ENCODE measurements at regions not wholly inside any gene's neighbourhood (a gene's known extent, or its start where the extent isn't known, plus 50 kb on each side); places are given as distances from the start of the nearest gene placed in this dataset.
A peak's percentile ranks its signal among the peaks of the same experiment; 100 is the strongest.

DNA sequence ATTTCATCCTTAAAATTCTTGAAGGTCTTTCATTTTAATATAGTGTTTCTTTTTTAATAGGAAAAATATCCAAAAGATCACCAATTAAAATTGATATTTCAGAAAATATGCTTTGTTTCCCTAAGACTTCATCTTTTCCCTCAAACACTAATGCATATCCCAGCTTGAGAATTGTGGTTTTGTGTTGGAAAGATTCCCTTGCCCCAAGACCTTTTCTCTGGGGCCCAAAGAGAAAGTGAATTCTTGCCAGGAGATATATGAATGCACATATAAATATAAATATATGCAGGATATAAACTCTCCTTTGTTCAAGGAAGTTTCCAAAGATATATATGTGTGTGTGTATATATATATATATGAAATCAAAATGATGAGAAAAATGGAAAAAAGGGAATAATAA, 241.2 kb downstream of the FAM76B start:
- H3K36me3 Mint-ChIP-seq (ENCODE audit: low read depth): no peaks in the 10 kb centered on the region
- H3K27ac Mint-ChIP-seq: no peak overlapping the region
- no peaks in the 10 kb centered on the region for H3K27me3 Mint-ChIP-seq
- no peak overlapping the region for H3K4me3 Mint-ChIP-seq
- H3K9me3 Mint-ChIP-seq: no peaks in the 10 kb centered on the region
- H3K4me1 Mint-ChIP-seq: no peaks in the 10 kb centered on the region
- ATAC-seq (replicated peaks): no peak

DNA sequence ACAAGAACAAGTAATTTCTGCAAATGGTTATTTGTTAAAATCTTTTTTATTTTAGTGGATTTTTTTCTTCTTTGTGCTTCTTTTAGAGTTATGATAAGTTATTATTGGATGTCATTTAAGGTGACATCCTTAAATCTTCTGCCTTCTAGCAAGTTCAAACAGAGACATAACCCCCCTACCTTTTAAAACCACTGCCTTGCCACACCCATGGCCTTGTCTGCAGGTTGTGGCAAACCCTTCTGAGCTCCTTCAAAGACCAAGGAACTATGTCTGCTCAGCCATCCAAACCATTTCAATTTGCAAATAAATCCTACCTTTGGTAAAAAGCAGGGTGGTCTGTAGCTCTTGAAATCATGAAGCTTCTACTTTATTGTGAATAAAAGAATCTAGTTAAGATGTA, 241.6 kb downstream of the FAM76B start:
- Mint-ChIP-seq H3K9me3 (no peaks in the 10 kb centered on the region), H3K4me1 (no peaks in the 10 kb centered on the region), H3K27ac (no peak overlapping the region), H3K36me3 (ENCODE audit: low read depth) (no peaks in the 10 kb centered on the region), H3K4me3 (no peak overlapping the region), H3K27me3 (no peaks in the 10 kb centered on the region)
- ATAC-seq (replicated peaks): no peak

DNA sequence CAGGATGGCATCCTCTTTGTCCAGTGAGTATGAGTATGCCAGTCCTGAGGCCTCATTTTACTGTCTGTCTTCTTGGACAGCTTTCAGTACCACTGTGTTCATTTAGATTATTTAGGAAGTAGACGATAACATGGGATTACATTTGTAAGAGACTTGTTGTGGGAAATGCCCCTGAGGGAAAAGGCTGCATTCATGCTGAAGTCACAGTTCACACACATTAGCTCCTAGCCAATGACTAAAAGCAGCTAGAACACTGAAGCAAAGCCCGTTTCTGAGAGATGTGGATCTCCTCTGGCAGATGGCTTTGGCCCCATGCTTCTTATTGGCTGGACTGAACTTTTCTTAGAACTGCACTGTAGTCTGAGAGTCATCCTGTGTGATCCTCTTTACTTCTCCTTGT, 242.4 kb downstream of the FAM76B start:
- Mint-ChIP-seq H3K27me3 (no peaks in the 10 kb centered on the region), H3K4me1 (no peaks in the 10 kb centered on the region), H3K4me3 (no peak overlapping the region), H3K9me3 (no peaks in the 10 kb centered on the region), H3K36me3 (ENCODE audit: low read depth) (no peaks in the 10 kb centered on the region), H3K27ac (no peak overlapping the region)
- ATAC-seq (replicated peaks): no peak

DNA sequence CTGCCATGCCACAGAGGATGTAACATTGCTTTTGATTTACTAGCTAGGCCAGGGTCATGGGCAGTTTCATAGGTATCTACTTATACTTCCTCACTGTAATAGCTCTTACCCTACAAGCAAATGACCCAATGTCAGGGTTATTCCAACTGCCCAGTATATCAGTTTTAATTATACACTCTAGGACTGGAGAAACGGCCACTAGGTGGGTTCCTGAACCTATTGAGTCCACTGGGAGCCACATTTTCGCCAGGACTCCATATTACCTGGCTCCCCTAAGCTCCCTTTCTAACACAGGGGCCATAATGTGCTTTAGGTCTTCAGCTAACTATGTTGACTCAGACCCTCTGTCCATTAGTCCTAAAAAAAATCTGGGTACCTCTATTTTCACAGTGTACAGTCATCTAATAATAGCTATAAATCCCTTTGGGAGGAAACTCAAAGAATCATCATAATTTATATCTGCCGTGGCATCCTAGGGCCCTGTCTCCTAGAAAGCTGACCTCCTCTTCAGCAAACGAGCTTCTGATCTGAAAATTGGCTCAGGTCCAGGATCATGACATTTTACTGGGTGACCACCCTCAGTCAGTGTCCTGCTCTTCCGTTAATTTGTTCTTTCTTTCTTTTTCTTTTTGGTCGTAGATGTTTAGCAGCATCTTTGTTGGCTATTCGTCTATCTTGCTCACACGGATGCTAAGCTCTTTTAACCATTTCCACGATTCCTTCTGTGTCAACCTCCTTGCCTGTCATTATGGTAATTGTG, 244.3 kb downstream of the FAM76B start:
- Mint-ChIP-seq H3K36me3 (ENCODE audit: low read depth) (no peaks in the 10 kb centered on the region), H3K4me1 (no peaks in the 10 kb centered on the region), H3K27me3 (no peaks in the 10 kb centered on the region), H3K27ac (no peak overlapping the region), H3K4me3 (no peak overlapping the region), H3K9me3 (no peaks in the 10 kb centered on the region)
- ATAC-seq (replicated peaks): no peak

GRCh38 chr11:95544095-95544856, 245.3 kb downstream of the FAM76B start:
- Mint-ChIP-seq H3K27me3 (no peaks in the 10 kb centered on the region), H3K36me3 (ENCODE audit: low read depth) (no peaks in the 10 kb centered on the region), H3K4me3 (no peak overlapping the region), H3K27ac (no peak overlapping the region), H3K9me3 (no peaks in the 10 kb centered on the region), H3K4me1 (no peaks in the 10 kb centered on the region)
- peak; percentile 74 for ATAC-seq (replicated peaks)

- ATAC-seq (replicated peaks): no peak
- H3K27ac Mint-ChIP-seq: no peak overlapping the region
- H3K36me3 Mint-ChIP-seq (ENCODE audit: low read depth): no peaks in the 10 kb centered on the region
- H3K27me3 Mint-ChIP-seq: no peaks in the 10 kb centered on the region
- H3K9me3 Mint-ChIP-seq: no peaks in the 10 kb centered on the region
- H3K4me3 Mint-ChIP-seq: no peak overlapping the region
- no peaks in the 10 kb centered on the region for H3K4me1 Mint-ChIP-seq
Observed at GRCh38 chr11:95542868-95543551, 246.6 kb downstream of the FAM76B start.

DNA sequence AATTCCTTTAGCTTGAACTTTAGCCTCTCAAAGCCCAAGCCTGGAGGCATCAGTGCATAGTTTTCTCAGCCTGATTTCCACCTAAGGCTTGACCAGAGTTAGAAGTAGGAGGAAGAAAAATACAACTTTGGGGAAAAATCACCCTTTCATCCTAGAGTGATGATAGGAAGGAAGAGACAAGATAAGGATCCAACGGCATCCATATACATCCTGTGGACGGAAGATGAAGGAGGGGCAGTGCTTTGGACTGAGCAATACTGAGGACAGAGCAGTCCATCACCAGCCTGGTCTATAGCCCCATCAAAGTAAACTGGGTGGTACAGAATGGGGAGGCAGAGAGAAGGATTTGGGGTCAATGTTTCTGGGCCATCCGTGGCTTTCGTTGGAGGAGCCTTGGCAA, 247.9 kb downstream of the FAM76B start:
- H3K4me1 Mint-ChIP-seq: no peaks in the 10 kb centered on the region
- H3K27me3 Mint-ChIP-seq: no peaks in the 10 kb centered on the region
- no peak for ATAC-seq (replicated peaks)
- no peaks in the 10 kb centered on the region for H3K36me3 Mint-ChIP-seq (ENCODE audit: low read depth)
- H3K27ac Mint-ChIP-seq: no peak overlapping the region
- no peak overlapping the region for H3K4me3 Mint-ChIP-seq
- no peaks in the 10 kb centered on the region for H3K9me3 Mint-ChIP-seq

DNA sequence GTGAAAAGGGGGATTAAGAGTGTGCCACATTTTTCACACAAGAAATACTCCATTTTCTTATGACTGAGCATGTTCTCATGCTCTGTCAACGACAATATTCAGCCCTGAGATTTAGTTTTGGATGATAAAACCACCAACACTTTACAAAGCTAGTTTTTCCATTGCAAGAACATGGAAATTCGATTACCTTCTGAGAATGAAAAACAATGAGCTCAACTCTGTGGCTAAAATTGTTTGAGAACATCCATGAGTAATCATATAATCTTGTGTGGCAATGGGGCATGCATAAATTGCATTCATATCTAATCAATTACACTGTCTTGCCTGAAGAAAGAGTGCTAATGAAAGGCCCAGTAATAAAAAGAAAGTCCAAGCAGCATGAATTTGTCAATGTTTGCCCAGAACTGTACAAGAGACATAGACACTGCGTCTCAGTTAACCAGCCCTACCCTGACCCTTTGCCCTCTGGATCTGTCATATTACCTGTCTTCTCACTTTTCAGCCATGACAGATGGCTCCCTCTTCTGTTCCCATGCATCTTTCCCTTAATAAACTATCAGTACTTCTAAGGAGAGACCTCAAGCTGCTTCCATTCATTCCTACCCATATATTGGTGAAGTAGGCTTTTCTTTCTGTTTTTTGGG, 253.4 kb downstream of the FAM76B start:
- peaks cover 8% of the 10 kb centered on the region for H3K9me3 Mint-ChIP-seq
- H3K27ac Mint-ChIP-seq: no peak overlapping the region
- no peaks in the 10 kb centered on the region for H3K36me3 Mint-ChIP-seq (ENCODE audit: low read depth)
- H3K27me3 Mint-ChIP-seq: peaks cover 7% of the 10 kb centered on the region
- H3K4me1 Mint-ChIP-seq: no peaks in the 10 kb centered on the region
- no peak overlapping the region for H3K4me3 Mint-ChIP-seq
- ATAC-seq (replicated peaks): peak; percentile 12

GRCh38 chr11:95534809-95535208, 254.8 kb downstream of the FAM76B start:
- ATAC-seq (replicated peaks): no peak
- Mint-ChIP-seq H3K4me1 (no peaks in the 10 kb centered on the region), H3K27ac (no peak overlapping the region), H3K36me3 (ENCODE audit: low read depth) (no peaks in the 10 kb centered on the region), H3K9me3 (peaks cover 13% of the 10 kb centered on the region), H3K27me3 (peaks cover 16% of the 10 kb centered on the region), H3K4me3 (no peak overlapping the region)

- peaks cover 13% of the 10 kb centered on the region for H3K9me3 Mint-ChIP-seq
- H3K36me3 Mint-ChIP-seq (ENCODE audit: low read depth): no peaks in the 10 kb centered on the region
- H3K27ac Mint-ChIP-seq: no peak overlapping the region
- peaks cover 16% of the 10 kb centered on the region for H3K27me3 Mint-ChIP-seq
- no peaks in the 10 kb centered on the region for H3K4me1 Mint-ChIP-seq
- no peak overlapping the region for H3K4me3 Mint-ChIP-seq
- no peak for ATAC-seq (replicated peaks)
Observed at GRCh38 chr11:95534226-95534625, 255.4 kb downstream of the FAM76B start.

- H3K9me3 Mint-ChIP-seq: peaks cover 13% of the 10 kb centered on the region
Observed at GRCh38 chr11:95531116-95531515, 258.5 kb downstream of the FAM76B start.

DNA sequence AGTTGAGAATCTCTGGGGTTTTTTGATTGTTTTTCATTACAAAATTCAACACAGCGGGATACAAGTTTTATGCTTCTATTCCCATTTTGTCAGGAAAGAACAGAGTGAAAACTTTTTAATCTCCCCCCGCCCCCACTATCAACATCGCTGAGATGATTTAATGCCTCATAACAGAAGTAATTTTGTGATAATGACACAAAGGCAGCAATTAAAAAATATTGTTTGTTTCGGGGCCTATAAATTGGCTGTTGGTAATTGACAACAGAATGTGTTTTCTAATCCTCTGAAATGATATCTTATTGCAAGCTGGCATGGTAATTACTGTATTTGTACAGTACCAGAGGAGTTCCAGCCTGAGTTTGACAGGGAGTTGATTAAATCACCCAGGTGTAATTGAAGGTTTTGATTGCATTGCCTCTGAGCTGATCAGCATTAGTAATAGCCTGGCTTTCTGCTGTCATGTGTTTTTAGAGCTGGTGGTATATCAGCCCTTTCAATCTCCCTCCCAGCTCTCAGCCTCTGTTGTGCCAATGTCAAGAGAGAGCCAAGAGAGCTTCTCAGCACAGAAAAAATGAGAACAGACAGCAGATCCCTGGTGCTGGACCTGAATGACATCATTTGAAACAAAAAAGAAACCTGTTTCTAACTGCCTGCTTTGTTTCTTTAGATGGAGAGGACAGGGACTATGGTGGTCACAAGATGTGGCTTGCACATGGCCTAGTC, 265.1 kb downstream of the FAM76B start:
- no peak overlapping the region for H3K27ac Mint-ChIP-seq
- no peaks in the 10 kb centered on the region for H3K9me3 Mint-ChIP-seq
- no peak for ATAC-seq (replicated peaks)
- no peaks in the 10 kb centered on the region for H3K36me3 Mint-ChIP-seq (ENCODE audit: low read depth)
- H3K4me1 Mint-ChIP-seq: no peaks in the 10 kb centered on the region
- H3K4me3 Mint-ChIP-seq: no peak overlapping the region
- H3K27me3 Mint-ChIP-seq: no peaks in the 10 kb centered on the region

More at GRCh38 chr11:95531116-95531515, 258.5 kb downstream of the FAM76B start:
- ATAC-seq (replicated peaks): no peak
- peaks cover 16% of the 10 kb centered on the region for H3K27me3 Mint-ChIP-seq
- no peaks in the 10 kb centered on the region for H3K36me3 Mint-ChIP-seq (ENCODE audit: low read depth)
- no peak overlapping the region for H3K4me3 Mint-ChIP-seq
- H3K4me1 Mint-ChIP-seq: no peaks in the 10 kb centered on the region
- H3K27ac Mint-ChIP-seq: no peak overlapping the region

DNA sequence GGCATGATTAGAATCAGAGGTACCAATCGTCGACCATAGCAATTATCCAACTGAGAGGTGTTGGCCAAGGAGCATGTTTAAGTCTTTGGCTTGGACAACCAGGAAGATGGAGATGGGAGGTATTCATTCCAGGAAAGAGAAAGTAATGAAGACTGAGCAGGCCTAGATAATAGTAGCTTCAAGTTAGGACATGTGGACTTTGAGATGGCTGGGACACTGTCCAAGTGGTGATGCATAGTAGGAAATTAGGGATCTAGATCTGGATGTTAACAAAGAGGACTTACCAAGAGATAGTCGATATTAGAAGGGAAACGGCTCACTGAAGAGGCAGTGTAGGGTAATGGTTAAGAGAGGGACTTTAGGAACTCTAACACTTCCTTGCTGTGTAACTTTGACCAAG, 266.7 kb downstream of the FAM76B start:
- no peak for ATAC-seq (replicated peaks)
- H3K9me3 Mint-ChIP-seq: no peaks in the 10 kb centered on the region
- no peaks in the 10 kb centered on the region for H3K27me3 Mint-ChIP-seq
- H3K36me3 Mint-ChIP-seq (ENCODE audit: low read depth): no peaks in the 10 kb centered on the region
- no peak overlapping the region for H3K4me3 Mint-ChIP-seq
- no peak overlapping the region for H3K27ac Mint-ChIP-seq
- H3K4me1 Mint-ChIP-seq: no peaks in the 10 kb centered on the region

DNA sequence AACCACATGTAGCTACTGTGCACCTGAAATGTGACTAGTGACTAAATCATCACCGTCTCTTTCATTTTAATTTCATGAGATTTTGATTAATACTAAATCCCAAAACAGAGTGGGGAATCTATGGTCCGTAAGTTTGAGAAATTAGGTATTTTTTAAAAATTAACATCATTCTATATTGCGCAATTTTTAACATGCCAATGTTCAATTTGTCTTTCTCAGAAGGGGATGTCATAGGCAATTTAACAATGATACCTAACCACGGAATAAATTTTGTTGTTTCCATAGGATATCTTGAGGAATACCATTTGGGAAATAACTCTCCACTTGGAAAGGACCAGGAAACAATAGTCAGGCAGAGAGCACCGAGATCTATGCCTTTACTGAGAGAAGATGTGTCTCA, 267.7 kb downstream of the FAM76B start:
- Mint-ChIP-seq H3K27ac (no peak overlapping the region), H3K36me3 (ENCODE audit: low read depth) (no peaks in the 10 kb centered on the region), H3K9me3 (no peaks in the 10 kb centered on the region), H3K4me1 (no peaks in the 10 kb centered on the region), H3K4me3 (no peak overlapping the region), H3K27me3 (no peaks in the 10 kb centered on the region)
- no peak for ATAC-seq (replicated peaks)
